Testis (tissue), 2 donors: ENCODE measurements at regions not wholly inside any gene's neighbourhood (a gene's known extent, or its start where the extent isn't known, plus 50 kb on each side); places are given as distances from the start of the nearest gene placed in this dataset.

Experiments
- DNase-seq: peaks from one replicate; pipeline ENCODE4 v3.0.0-alpha.2; 2019
- H3K27ac ChIP-seq, 2 donors: fragments of 200-600 bp; sonication (generic); one replicate each; pipeline ENCODE4 v1.5.1; 2019
- H3K27me3 ChIP-seq: fragments of 200-600 bp; sonication (generic); one replicate; pipeline ENCODE4 v1.5.1; 2019
- H3K36me3 ChIP-seq: fragments of 200-600 bp; sonication (generic); one replicate; pipeline ENCODE4 v1.5.1; 2017; ENCODE audit warnings: low read depth; ENCODE audit errors: missing control alignments
- H3K4me1 ChIP-seq: fragments of 200-600 bp; sonication (generic); one replicate; pipeline ENCODE4 v1.5.1; 2019
- H3K4me3 ChIP-seq, 2 donors: fragments of 200-600 bp; sonication (generic); one replicate each; pipeline ENCODE4 v1.5.1; 2017 to 2019
- H3K9me3 ChIP-seq: fragments of 200-600 bp; sonication (generic); one replicate; pipeline ENCODE4 v1.5.1; 2017
- POLR2A ChIP-seq: fragments of 450-650 bp; IDR thresholded peaks from one replicate; pipeline ENCODE4 v1.6.1; 2017; ENCODE audit warnings: antibody characterized with exemption, mild to moderate bottlenecking, moderate library complexity
- WGBS, 2 donors: methylation state at CpG; one replicate each; pipeline ENCODE4 v1.1.5; 2018; 5-methylcytosine and 5-hydroxymethylcytosine counted together
- intact Hi-C: fragments of 100-400 bp; cut with DNase I; formaldehyde crosslinking; loops from one replicate; pipeline ENCODE4 v1.15.1; 2023; ENCODE audit warnings: low total_unique reads
- TF ChIP-seq, protein P1 (sequence below), 3 experiments: fragments of 450-650 bp in 2 of 3; fragments of 200-600 bp in 1 of 3; sonication (generic) in 1 of 3; IDR thresholded peaks; one replicate each; pipeline ENCODE4 v1.5.1; 2016 to 2019; ENCODE audit warnings: antibody characterized with exemption in 3 of 3, mild to moderate bottlenecking in 2 of 3, moderate library complexity in 1 of 3

DNA sequence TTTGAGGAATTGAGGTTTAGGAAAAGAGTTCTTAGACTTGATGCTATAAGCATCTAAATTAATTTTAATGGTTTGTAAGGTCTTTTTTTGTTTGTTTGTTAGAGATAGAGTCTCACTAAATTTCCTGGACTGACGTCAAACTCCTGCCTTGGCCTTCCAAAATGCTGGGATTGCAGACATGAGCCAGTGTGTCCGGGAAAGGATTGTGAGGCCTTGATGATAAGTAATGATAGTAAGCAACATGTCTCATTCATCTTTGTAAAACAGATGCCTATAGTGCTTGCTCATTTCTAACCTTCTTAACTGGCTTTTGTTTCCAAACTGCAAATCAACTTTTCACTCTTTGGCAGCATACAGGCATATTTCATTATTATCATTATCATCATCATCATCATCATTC lies 176.0 kb upstream of the KCND2 start:
- TF ChIP-seq POLR2A: no peak
- TF ChIP-seq, protein P1, sequence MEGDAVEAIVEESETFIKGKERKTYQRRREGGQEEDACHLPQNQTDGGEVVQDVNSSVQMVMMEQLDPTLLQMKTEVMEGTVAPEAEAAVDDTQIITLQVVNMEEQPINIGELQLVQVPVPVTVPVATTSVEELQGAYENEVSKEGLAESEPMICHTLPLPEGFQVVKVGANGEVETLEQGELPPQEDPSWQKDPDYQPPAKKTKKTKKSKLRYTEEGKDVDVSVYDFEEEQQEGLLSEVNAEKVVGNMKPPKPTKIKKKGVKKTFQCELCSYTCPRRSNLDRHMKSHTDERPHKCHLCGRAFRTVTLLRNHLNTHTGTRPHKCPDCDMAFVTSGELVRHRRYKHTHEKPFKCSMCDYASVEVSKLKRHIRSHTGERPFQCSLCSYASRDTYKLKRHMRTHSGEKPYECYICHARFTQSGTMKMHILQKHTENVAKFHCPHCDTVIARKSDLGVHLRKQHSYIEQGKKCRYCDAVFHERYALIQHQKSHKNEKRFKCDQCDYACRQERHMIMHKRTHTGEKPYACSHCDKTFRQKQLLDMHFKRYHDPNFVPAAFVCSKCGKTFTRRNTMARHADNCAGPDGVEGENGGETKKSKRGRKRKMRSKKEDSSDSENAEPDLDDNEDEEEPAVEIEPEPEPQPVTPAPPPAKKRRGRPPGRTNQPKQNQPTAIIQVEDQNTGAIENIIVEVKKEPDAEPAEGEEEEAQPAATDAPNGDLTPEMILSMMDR (IDR thresholded peaks at IDR 0.05): no peak
- Histone ChIP-seq H3K4me3 (no peak overlapping the region), H3K9me3 (no peaks in the 10 kb centered on the region), H3K4me1 (no peaks in the 10 kb centered on the region), H3K27me3 (no peaks in the 10 kb centered on the region), H3K36me3 (no peaks in the 10 kb centered on the region), H3K27ac (no peak overlapping the region)
- DNase-seq: no peak
- intact Hi-C loops: no loop called here
- 43 to 67% methylated on average over 2 of the region's 2 CpGs for WGBS, 2 donors

DNA sequence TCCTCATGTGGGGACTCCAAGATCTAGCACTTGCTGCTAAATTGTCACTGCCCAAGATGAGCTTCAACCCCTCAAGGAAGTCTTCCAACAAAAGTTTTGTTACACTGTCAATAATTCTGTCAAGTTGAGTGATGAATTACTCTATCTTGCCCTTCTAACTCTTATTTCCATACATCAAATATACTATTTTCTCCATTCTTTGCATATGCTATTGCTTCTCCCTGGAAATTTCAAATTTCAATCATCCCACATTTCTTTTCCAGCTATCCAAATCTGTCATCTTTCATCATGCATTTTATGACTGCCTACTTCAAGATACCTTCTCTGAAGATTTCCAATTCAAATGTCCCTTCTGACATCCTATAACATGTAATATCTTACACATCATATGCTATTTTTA lies 175.2 kb upstream of the KCND2 start:
- Histone ChIP-seq H3K9me3 (no peaks in the 10 kb centered on the region), H3K27me3 (no peaks in the 10 kb centered on the region), H3K27ac (no peak overlapping the region), H3K4me3 (no peak overlapping the region), H3K36me3 (no peaks in the 10 kb centered on the region), H3K4me1 (no peaks in the 10 kb centered on the region)
- no peak for TF ChIP-seq POLR2A
- TF ChIP-seq, protein P1 (IDR thresholded peaks at IDR 0.05): no peak
- intact Hi-C loops: no loop called here
- DNase-seq: no peak

DNA sequence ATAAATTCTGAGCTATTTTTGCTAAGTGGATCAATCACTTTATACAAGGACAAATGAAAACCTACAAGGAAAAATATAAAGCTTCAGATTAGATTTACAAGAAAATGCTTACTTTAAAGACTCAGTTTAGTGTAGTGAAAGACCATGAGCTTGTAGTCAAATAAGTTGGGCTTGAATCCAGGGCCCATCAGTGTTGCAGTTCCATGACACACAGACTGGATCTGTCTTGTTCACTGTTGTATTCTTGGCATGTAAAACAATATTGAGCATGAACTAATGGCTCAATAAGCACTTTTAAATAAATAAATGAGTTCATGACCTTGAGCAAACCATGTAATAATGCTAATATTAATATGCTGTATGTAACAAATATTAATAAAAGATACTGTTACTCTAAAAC lies 164.6 kb upstream of the KCND2 start:
- no peak overlapping the region for H3K4me3 ChIP-seq
- no peaks in the 10 kb centered on the region for H3K9me3 ChIP-seq
- no peaks in the 10 kb centered on the region for H3K27me3 ChIP-seq
- no peaks in the 10 kb centered on the region for H3K36me3 ChIP-seq
- no peaks in the 10 kb centered on the region for H3K4me1 ChIP-seq
- intact Hi-C loops: no loop called here
- no peak overlapping the region for H3K27ac ChIP-seq
- DNase-seq: no peak
- no peak for TF ChIP-seq POLR2A
- TF ChIP-seq, protein P1 (IDR thresholded peaks at IDR 0.05): no peak

DNA sequence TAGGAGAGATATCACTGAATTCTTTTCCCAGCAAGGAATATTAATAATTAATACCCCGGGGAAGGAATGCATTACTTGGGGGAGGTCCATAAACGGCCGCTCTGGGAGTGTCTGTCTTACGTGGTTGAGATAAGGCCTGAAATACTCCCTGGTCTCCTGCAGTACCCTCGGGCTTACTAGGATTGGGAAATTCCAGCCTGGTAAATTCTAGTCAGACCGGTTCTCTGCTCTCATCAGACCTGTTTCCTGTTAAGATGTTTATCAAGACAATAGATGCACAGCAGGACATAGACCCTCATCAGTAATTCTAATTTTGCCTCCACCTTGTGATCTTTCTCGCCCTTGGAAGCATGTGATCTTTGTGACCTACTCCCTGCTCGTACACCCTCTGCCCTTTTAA lies 162.8 kb upstream of the KCND2 start:
- no peak for DNase-seq
- intact Hi-C loops: no loop called here
- Histone ChIP-seq H3K27me3 (no peaks in the 10 kb centered on the region), H3K27ac (no peak overlapping the region), H3K4me3 (no peak overlapping the region), H3K4me1 (no peaks in the 10 kb centered on the region), H3K9me3 (no peaks in the 10 kb centered on the region), H3K36me3 (no peaks in the 10 kb centered on the region)
- WGBS, 2 donors: 81 to 84% methylated on average over 8 of the region's 8 CpGs
- TF ChIP-seq, protein P1 (IDR thresholded peaks at IDR 0.05): no peak
- no peak for TF ChIP-seq POLR2A

DNA sequence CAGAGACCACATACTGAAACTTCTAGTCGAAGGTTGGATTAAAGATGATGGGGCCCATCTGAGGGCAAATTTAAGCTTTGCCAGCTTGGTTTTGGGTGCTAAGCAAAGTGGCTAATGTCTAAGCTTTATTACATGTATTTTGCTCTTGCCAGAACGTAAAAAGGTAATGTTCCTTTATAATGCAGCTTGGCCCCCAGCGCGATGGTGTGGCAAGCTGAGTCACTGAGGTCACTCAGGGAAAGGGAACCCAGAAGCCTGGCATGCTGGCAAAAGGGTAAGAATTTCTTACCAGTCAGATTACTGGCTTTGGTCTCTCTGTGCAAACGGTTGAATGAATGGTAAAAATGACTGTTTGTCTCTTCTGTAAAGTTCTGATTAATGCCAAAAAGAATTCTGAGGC lies 158.3 kb upstream of the KCND2 start:
- DNase-seq: no peak
- no peaks in the 10 kb centered on the region for H3K36me3 ChIP-seq

More for the DNA sequence above, 158.3 kb upstream of the KCND2 start:
- no peak overlapping the region for H3K4me3 ChIP-seq
- TF ChIP-seq POLR2A: no peak
- TF ChIP-seq, protein P1 (IDR thresholded peaks at IDR 0.05): no peak
- 72 to 75% methylated on average over 5 of the region's 5 CpGs for WGBS, 2 donors
- no peaks in the 10 kb centered on the region for H3K27me3 ChIP-seq
- no peak overlapping the region for H3K27ac ChIP-seq
- intact Hi-C loops: no loop called here
- H3K9me3 ChIP-seq: no peaks in the 10 kb centered on the region
- H3K4me1 ChIP-seq: no peaks in the 10 kb centered on the region
